ENCODE measurements at regions not wholly inside any gene's neighbourhood (a gene's known extent, or its start where the extent isn't known, plus 50 kb on each side); places are given as distances from the start of the nearest gene placed in this dataset.

DNA sequence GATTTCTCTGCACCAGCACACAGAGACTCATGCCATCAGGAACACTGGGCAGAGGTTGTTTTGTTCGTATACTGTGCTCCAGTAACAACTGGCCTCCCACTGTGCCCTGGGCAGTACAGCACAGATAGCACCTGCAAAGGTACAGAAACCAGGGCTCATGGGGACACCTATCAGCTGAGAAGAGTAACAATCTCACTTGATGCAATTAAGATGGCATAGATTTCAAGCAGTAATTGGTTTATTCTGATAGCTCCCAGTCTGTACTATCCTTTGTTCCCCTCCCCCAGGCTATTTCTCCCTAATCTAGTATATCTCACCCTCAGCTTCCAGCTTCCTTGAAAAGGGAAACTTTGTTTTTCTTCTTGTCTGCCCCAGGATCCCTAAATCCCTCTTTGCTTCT, 343.9 kb upstream of the MMADHC start:
- no peak overlapping the region for H3K4me3 ChIP-seq (ENCODE audit: low read depth, low read length)
- DNase-seq (ENCODE audit: low read depth): no peak
- in situ Hi-C loops (cut with HindIII; ENCODE audit: low sequenced_read_pairs): no loop called here
- TF ChIP-seq CTCF (IDR thresholded peaks at IDR 0.05; ENCODE audit: low read depth, low read length, missing control alignments): no peak

DNA sequence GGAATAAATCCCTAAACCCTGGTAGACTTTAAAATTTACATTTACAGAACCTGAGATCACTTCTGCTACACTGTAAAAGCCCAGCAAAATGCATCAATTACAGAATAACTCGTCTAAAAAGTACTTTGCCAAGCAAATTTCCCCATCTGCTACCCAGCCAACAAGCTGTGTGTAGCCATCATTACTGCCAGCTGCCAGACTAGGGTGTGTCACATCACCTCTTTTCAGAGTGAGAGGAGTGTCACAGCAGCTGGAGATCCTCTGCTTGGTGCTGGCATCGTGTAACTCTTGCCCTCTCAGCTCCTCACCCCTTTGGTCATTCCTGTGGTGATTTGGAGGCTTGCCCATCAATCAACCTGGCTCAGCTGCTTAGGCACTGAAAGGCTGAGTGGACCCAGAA, 340.4 kb upstream of the MMADHC start:
- in situ Hi-C loops (cut with HindIII; ENCODE audit: low sequenced_read_pairs): no loop called here
- DNase-seq (ENCODE audit: low read depth): no peak
- no peak overlapping the region for H3K4me3 ChIP-seq (ENCODE audit: low read depth, low read length)
- TF ChIP-seq CTCF (IDR thresholded peaks at IDR 0.05; ENCODE audit: low read depth, low read length, missing control alignments): no peak

DNA sequence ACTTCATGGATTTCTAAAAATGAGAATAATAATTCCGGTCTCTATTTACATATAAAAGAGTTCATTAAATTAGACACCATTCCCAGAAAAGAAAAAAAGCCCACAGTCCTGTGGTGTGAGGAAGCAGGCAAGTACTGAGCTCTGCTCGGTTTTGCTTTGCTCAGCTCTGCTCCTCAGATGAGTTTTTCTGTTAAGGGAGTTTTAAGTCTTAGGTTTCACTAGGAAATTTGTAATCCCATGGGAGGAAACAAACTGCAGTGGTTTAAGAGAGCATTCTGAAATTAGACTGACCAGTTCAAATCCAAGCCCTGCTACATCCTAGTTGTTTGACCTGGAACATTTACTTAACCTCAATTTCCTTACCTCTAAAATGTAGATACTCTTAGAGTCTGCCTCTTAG, 338.6 kb upstream of the MMADHC start:
- DNase-seq (ENCODE audit: low read depth): no peak
- TF ChIP-seq CTCF (IDR thresholded peaks at IDR 0.05; ENCODE audit: low read depth, low read length, missing control alignments): no peak
- no peak overlapping the region for H3K4me3 ChIP-seq (ENCODE audit: low read depth, low read length)
- in situ Hi-C loops (cut with HindIII; ENCODE audit: low sequenced_read_pairs): no loop called here

DNA sequence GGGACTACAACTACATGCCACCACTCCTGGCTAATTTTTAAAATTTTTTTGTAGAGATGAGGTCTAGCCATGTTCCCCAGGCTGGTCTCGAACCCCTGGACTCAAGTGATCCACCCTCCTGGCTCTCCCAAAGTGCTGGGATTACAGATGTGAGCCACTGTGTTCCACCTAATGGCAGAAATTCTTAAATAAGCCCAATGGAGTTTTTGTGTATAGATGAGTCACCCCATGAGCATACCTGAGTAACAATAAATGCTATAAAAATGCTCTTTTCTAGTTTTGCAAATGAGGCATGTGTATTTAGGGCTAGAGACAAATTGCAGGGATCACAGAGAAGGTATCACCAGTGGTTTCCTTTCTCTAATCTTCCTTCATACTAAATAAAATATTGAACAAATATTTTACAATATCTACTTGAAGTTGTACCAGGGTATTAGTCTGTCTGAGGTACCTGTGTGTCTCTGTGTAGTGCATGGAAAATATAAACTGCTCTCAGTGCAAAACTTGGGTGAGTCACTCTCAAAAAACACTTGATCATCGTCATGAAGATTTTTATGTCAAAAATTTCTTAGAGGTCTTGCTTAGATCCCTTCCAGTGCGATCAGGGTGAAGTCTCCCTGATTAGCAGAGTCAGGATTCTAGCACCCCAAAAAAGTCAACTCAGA, 337.1 kb upstream of the MMADHC start:
- TF ChIP-seq CTCF (IDR thresholded peaks at IDR 0.05; ENCODE audit: low read depth, low read length, missing control alignments): no peak
- no peak for DNase-seq (ENCODE audit: low read depth)
- no peak overlapping the region for H3K4me3 ChIP-seq (ENCODE audit: low read depth, low read length)
- in situ Hi-C loops (cut with HindIII; ENCODE audit: low sequenced_read_pairs): no loop called here

- DNase-seq (ENCODE audit: low read depth): no peak
- no peak overlapping the region for H3K4me3 ChIP-seq (ENCODE audit: low read depth, low read length)
- in situ Hi-C loops (cut with HindIII; ENCODE audit: low sequenced_read_pairs): no loop called here
- TF ChIP-seq CTCF (IDR thresholded peaks at IDR 0.05; ENCODE audit: low read depth, low read length, missing control alignments): no peak
These were observed 336.5 kb upstream of the MMADHC start for GRCh38 chr2:149924028-149924427.

GRCh38 chr2:149921911-149922616, 334.5 kb upstream of the MMADHC start:
- DNase-seq (ENCODE audit: low read depth): no peak
- no peak for TF ChIP-seq CTCF (IDR thresholded peaks at IDR 0.05; ENCODE audit: low read depth, low read length, missing control alignments)
- H3K4me3 ChIP-seq (ENCODE audit: low read depth, low read length): no peak overlapping the region
- in situ Hi-C loops (cut with HindIII; ENCODE audit: low sequenced_read_pairs): no loop called here

Data from astrocyte of the cerebellum (primary cell).